WTC11 (cell line): ENCODE measurements at regions not wholly inside any gene's neighbourhood (a gene's known extent, or its start where the extent isn't known, plus 50 kb on each side); places are given as distances from the start of the nearest gene placed in this dataset.

Experiments used
- ATF1 ChIP-seq: sonication (generic); formaldehyde crosslinking; IDR thresholded peaks from 2 replicates; pipeline ENCODE4 v1.8.1; 2023; ENCODE audit warnings: mild to moderate bottlenecking, moderate library complexity, missing genetic modification reagents
- ATF6 ChIP-seq: sonication (generic); formaldehyde crosslinking; IDR thresholded peaks from 2 replicates; pipeline ENCODE4 v1.8.1; 2023; ENCODE audit warnings: mild to moderate bottlenecking, missing genetic modification reagents
- CREM ChIP-seq: sonication (generic); formaldehyde crosslinking; IDR thresholded peaks from 2 replicates; pipeline ENCODE4 v1.8.1; 2022; ENCODE audit warnings: mild to moderate bottlenecking, missing genetic modification reagents, moderate library complexity
- CTCF ChIP-seq: fragments of 200-600 bp; IDR thresholded peaks from 2 replicates; pipeline ENCODE4 v1.8.0; 2022; ENCODE audit warnings: antibody characterized with exemption
- ELF4 ChIP-seq: sonication (generic); formaldehyde crosslinking; IDR thresholded peaks from 2 replicates; pipeline ENCODE4 v1.8.1; 2022; ENCODE audit warnings: low read depth, mild to moderate bottlenecking, moderate library complexity, missing genetic modification reagents
- IRF2 ChIP-seq: sonication (generic); formaldehyde crosslinking; IDR thresholded peaks from 2 replicates; pipeline ENCODE4 v1.8.0; 2022; ENCODE audit warnings: low read depth, missing genetic modification reagents, borderline replicate concordance
- JUN ChIP-seq: sonication (generic); formaldehyde crosslinking; IDR thresholded peaks from 2 replicates; pipeline ENCODE4 v1.8.0; 2023; ENCODE audit warnings: mild to moderate bottlenecking, missing genetic modification reagents
- MXD4 ChIP-seq: fragments of 250-450 bp; sonication (Bioruptor Pico); IDR thresholded peaks from 2 replicates; pipeline ENCODE4 v1.8.0; 2021; ENCODE audit warnings: mild to moderate bottlenecking, moderate library complexity, borderline replicate concordance
- NFE2L1 ChIP-seq: sonication (generic); formaldehyde crosslinking; IDR thresholded peaks from 2 replicates; pipeline ENCODE4 v1.8.1; 2023; ENCODE audit warnings: missing genetic modification reagents
- STAT6 ChIP-seq: sonication (generic); formaldehyde crosslinking; conservative IDR thresholded peaks from 2 replicates; pipeline ENCODE4 v1.8.1; 2023; ENCODE audit warnings: mild to moderate bottlenecking, low read depth, missing genetic modification reagents, moderate library complexity
- TEAD1 ChIP-seq: sonication (generic); formaldehyde crosslinking; IDR thresholded peaks from 2 replicates; pipeline ENCODE4 v1.8.0; 2022; ENCODE audit warnings: mild to moderate bottlenecking, missing genetic modification reagents
- ZNF423 ChIP-seq: fragments of 250-450 bp; sonication (Bioruptor Pico); IDR thresholded peaks from 2 replicates; pipeline ENCODE4 v2.1.2; 2022; ENCODE audit warnings: mild to moderate bottlenecking, moderate library complexity
- ZNF512 ChIP-seq: sonication (generic); formaldehyde crosslinking; IDR thresholded peaks from 2 replicates; pipeline ENCODE4 v1.8.1; 2022; ENCODE audit warnings: missing genetic modification reagents, borderline replicate concordance

- TF ChIP-seq ATF6 (CRISPR knock-in tag): no peak
- TF ChIP-seq ZNF512 (CRISPR knock-in tag): no peak
- TF ChIP-seq ELF4: no peak
- TF ChIP-seq STAT6 (CRISPR knock-in tag): no peak
- no peak for TF ChIP-seq NFE2L1 (CRISPR knock-in tag)
- no peak for TF ChIP-seq CTCF
- TF ChIP-seq TEAD1 (CRISPR knock-in tag): no peak
- TF ChIP-seq IRF2 (CRISPR knock-in tag): no peak
- no peak for TF ChIP-seq CREM (CRISPR knock-in tag)
- no peak for TF ChIP-seq JUN (CRISPR knock-in tag)
- TF ChIP-seq ZNF423 (CRISPR knock-in tag): no peak
- no peak for TF ChIP-seq MXD4
- no peak for TF ChIP-seq ATF1 (CRISPR knock-in tag)
Measured at GRCh38 chr7:68384581-68384980, 1213.7 kb upstream of the AUTS2 start.
